ENCODE measurements at regions not wholly inside any gene's neighbourhood (a gene's known extent, or its start where the extent isn't known, plus 50 kb on each side); places are given as distances from the start of the nearest gene placed in this dataset.

DNA sequence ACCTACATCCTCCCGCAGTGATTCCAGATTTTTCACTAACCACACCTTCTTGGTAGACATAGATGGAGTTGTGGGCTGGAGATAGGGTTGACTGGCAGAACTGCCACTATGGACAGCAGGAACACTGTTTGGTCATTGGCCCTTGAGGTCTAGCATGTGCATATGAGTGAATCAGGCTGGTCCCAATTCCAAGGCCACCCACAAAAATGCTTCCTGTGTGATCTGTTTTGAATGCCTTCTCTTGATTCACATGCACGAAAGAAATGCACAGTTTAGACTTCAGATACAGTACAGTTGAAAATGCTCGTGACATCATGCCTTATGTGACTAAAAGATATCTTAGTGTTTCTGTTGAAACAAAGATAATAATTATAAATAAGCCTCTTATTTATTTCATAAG is 285.8 kb upstream of the SEMA6D start:
- TF ChIP-seq EZH2 (IDR thresholded peaks at IDR 0.05; ENCODE audit: borderline replicate concordance, low read depth, low read length, poor library complexity, severe bottlenecking): no peak
- TF ChIP-seq, protein P1, sequence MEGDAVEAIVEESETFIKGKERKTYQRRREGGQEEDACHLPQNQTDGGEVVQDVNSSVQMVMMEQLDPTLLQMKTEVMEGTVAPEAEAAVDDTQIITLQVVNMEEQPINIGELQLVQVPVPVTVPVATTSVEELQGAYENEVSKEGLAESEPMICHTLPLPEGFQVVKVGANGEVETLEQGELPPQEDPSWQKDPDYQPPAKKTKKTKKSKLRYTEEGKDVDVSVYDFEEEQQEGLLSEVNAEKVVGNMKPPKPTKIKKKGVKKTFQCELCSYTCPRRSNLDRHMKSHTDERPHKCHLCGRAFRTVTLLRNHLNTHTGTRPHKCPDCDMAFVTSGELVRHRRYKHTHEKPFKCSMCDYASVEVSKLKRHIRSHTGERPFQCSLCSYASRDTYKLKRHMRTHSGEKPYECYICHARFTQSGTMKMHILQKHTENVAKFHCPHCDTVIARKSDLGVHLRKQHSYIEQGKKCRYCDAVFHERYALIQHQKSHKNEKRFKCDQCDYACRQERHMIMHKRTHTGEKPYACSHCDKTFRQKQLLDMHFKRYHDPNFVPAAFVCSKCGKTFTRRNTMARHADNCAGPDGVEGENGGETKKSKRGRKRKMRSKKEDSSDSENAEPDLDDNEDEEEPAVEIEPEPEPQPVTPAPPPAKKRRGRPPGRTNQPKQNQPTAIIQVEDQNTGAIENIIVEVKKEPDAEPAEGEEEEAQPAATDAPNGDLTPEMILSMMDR (conservative IDR thresholded peaks at IDR 0.05; ENCODE audit: low read depth, low read length): no peak
